ENCODE measurements at regions not wholly inside any gene's neighbourhood (a gene's known extent, or its start where the extent isn't known, plus 50 kb on each side); places are given as distances from the start of the nearest gene placed in this dataset.

GRCh38 chr6:20020526-20020925 is 183.4 kb downstream of the ID4 start (continued):
- TF ChIP-seq RNF2 (IDR thresholded peaks at IDR 0.05; ENCODE audit: borderline replicate concordance, low read depth, low read length, missing control alignments, poor library complexity, severe bottlenecking) (no peak), CHD1 (IDR thresholded peaks at IDR 0.05; ENCODE audit: low read depth, low read length) (no peak), YY1 (IDR thresholded peaks at IDR 0.05; ENCODE audit: low read depth, low read length) (no peak), KDM5A (IDR thresholded peaks at IDR 0.05; ENCODE audit: low read length) (no peak), SUZ12 (IDR thresholded peaks at IDR 0.05; ENCODE audit: low read length) (no peak), SIX5 (IDR thresholded peaks at IDR 0.05; ENCODE audit: low read depth, low read length) (no peak)

Data from H1 (cell line).